PC-9 (cell line): ENCODE measurements at regions not wholly inside any gene's neighbourhood (a gene's known extent, or its start where the extent isn't known, plus 50 kb on each side); places are given as distances from the start of the nearest gene placed in this dataset.

ENCODE experiments used
- EZH2 ChIP-seq: fragments of 200-600 bp; sonication (generic); IDR thresholded peaks from 2 replicates; pipeline ENCODE4 v1.8.0; 2017; ENCODE audit warnings: antibody characterized with exemption, low read depth
- TF ChIP-seq, protein P1 (sequence below): fragments of 200-600 bp; sonication (generic); conservative IDR thresholded peaks from 2 replicates; pipeline ENCODE4 v1.6.1; 2017; ENCODE audit warnings: mixed run types, antibody characterized with exemption, mild to moderate bottlenecking, moderate library complexity

DNA sequence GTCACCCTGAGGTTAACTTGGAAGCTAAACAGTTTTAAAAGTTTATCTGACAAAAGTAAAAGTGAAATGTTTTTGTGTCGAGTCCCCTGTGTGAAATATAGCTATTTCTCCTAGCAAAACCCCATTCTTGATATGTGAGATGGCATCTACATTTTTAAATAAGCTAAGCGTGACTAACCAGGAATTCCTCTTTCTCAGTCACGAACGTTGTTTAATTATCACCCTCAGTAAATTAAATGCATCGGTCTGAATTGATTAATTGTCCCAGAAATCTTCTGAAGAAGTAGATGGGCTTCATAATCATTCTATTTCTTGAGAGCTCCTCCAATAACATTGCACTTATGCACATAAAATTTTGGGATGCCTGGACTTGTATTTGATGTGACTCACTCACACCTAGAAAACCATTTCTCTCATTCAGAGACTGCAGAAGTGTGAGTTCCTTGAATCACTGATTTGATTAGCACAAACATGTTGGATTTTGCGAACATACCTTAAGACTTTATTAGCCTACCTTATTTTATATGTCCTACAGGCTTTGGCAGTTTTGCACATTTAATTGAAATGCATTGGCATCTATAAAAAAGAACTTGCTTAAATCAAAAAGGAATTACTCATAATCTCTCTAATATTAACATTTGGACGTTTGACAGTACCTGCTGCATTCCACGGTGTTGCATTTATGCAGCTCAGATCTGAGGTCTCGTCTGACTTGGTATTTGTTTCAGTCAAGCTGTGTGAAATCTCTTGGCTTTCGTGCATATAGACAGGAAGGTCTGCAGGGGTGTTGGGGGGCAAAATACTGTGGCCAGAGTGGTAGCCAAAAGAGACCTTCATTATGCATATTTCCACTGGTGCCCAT is 475.2 kb downstream of the EPHA4 start:
- TF ChIP-seq, protein P1, sequence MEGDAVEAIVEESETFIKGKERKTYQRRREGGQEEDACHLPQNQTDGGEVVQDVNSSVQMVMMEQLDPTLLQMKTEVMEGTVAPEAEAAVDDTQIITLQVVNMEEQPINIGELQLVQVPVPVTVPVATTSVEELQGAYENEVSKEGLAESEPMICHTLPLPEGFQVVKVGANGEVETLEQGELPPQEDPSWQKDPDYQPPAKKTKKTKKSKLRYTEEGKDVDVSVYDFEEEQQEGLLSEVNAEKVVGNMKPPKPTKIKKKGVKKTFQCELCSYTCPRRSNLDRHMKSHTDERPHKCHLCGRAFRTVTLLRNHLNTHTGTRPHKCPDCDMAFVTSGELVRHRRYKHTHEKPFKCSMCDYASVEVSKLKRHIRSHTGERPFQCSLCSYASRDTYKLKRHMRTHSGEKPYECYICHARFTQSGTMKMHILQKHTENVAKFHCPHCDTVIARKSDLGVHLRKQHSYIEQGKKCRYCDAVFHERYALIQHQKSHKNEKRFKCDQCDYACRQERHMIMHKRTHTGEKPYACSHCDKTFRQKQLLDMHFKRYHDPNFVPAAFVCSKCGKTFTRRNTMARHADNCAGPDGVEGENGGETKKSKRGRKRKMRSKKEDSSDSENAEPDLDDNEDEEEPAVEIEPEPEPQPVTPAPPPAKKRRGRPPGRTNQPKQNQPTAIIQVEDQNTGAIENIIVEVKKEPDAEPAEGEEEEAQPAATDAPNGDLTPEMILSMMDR: no peak
- no peak for TF ChIP-seq EZH2
